C1 segment of cervical spinal cord (tissue), 14 donors: ENCODE measurements at regions not wholly inside any gene's neighbourhood (a gene's known extent, or its start where the extent isn't known, plus 50 kb on each side); places are given as distances from the start of the nearest gene placed in this dataset.
"Not testable (repeated sequence)": the region's sequence is repeated elsewhere in the genome, so short reads cannot be mapped to it uniquely, and the experiment has no call there.

ENCODE experiments used
- DNase-seq, 14 donors: peaks; one replicate each; lab custom pipeline; 2025; lab: John Stamatoyannopoulos, UW

DNA sequence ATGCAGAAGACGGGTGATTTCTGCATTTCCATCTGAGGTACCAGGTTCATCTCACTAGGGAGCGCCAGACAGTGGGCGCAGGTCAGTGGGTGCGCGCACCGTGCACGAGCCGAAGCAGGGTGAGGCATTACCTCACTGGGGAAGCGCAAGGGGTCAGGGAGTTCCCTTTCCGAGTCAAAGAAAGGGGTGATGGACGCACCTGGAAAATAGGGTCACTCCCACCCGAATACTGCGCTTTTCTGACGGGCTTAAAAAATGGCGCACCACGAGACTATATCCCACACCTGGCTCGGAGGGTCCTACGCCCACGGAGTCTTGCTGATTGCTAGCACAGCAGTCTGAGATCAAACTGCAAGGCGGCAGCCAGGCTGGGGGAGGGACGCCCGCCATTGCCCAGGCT lies 1246.0 kb upstream of the PABPC4L start:
- not testable (repeated sequence) for DNase-seq

DNA sequence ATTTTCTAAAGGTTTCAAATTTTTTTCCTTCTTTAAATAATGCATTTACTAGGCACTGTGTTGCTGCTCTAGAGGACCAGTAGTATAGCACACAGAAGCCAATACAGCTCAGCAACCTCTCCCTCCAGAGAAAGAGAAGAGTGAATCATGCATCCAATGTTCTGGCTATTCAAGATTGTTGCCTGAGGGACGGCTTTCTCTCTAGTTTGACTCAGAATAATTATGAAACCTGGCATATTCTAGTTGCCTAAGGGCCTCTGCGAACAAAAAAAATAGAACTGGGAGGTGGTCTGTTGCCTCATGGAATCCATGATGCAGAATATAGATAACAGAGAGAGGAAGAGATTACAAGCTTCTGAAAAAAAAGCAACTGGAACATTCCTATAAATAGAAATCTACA lies 1233.3 kb upstream of the PABPC4L start:
- DNase-seq: no peak

DNA sequence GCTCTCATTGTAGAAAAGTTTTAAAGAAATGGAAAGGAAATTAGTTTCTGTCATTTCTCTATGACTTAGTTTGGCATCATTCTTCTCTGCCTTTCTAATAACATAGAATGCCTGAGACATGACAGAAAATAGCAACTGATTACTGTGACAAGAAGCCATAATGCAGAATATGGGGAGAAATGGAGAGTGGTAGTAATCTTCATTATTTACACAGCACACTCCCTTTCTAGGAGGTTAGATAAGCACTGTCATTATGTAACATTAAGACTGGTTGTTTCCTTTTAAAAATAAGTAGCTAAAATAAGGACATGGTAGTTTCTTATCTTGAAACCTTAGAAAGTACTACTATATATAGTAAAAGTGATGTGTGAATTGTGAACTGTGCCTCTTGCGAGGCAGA lies 1227.9 kb upstream of the PABPC4L start:
- DNase-seq: no peak

DNA sequence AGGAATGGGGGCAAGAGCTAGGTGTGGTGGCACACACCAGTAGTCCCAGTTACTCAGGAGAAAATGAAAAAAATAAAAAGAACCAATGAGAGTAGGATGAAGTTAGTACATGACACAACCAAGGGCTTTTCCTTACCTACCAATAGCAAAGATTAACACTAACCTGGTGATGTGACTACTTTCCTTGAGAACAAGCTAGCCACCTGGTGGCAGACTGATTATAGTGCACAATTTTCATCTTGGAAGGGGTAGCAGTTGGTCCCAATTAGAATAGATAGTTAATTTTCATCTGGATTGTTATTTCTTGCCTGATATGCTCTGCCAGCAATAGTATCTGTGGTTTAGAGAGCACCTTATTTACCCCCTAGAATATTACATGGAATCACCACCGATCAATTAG lies 1216.8 kb upstream of the PABPC4L start:
- DNase-seq: no peak

DNA sequence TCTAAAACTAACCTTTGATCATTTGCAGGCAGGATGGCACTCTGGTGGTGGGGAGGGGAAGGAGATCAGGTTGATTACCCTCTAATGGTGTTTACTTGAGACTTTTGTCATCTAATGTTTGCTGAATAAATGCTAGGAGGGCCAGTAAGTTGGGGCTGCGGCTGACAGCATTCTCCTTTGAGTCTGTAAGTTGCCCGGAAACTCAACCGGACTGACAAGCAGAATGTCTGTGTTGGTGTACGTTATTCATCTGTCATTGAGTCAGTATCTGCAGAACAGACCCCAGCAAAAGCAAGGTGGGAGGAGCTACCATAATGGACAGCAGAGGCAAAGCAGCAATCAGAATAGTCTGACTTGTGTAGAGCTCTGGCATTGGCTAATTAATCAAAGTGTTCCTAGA lies 1210.6 kb upstream of the PABPC4L start:
- no peak for DNase-seq

DNA sequence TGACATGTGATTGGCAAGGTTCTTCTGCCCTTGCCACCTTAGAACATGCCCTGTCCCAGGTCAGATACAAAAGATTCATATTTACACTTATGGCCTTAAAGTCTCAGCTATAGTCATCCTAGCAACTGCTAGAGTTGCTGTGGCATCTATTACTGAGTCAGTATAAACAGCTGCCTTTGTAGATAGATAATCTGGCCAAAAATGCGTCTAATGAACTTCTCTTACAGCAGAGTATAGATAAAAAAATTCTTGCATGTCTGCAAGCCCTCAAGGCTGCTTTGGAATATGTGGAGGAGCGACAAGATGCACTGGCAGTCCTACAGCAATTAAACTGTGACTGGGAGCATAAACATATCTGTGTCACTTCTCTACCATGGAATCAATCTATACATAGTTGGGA lies 1209.7 kb upstream of the PABPC4L start:
- no peak for DNase-seq

DNA sequence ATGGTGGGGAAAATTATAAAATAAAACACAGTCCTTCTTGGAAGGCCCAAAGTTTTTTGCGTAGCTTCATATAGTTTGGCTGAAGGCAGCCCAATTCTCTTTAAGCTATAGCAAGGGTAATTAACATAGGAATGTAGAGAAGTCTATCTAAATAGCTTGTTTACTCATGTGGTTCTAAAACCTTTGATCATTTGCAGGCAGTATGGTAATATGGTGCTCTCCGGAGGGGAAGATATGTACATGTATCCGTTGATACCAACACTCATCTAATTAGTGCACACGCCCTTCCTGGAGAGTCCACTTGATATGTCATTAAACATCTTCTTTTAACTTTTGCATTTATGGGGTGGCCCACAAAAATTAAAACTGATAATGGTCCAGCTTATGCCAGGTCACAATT lies 1207.7 kb upstream of the PABPC4L start:
- not testable (repeated sequence) for DNase-seq

DNA sequence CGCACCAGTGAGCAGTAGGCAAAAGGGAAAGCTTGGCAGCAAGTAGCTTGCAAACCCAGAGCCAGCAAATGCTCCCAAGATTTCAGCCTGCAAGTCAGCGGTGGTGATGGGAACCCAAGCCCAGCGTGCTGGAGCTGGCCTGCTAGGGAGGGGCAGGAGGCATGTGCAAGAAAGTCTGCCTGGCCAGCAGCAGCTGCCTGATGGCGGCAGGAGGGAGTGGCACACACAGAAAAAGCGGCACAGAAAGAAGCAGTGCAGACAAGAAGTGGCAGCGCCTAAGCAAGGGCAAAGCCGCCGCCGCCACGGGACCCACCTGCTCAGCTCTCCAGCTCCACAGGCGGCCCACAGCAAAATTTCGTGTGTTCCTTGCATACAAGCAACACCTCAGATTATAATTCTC lies 1206.5 kb upstream of the PABPC4L start:
- DNase-seq: no peak

DNA sequence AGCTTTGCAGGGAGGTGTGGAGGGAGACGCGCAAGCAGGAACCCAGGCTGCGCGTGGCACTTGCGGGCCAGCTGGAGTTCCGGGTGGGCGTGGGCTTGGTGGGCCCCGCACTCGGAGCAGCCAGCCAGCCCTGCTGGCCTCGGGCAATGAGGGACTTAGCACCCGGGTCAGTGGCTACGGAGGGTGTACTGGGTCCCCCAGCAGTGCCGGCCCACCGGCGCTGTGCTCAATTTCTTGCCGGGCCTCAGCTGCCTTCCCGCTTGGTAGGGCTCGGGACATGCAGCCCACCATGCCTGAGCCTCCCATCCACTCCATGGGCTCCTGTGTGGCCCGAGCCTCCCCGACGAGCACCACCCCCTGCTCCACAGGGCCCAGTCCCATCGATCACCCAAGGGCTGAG lies 1205.0 kb upstream of the PABPC4L start:
- not testable (repeated sequence) for DNase-seq

DNA sequence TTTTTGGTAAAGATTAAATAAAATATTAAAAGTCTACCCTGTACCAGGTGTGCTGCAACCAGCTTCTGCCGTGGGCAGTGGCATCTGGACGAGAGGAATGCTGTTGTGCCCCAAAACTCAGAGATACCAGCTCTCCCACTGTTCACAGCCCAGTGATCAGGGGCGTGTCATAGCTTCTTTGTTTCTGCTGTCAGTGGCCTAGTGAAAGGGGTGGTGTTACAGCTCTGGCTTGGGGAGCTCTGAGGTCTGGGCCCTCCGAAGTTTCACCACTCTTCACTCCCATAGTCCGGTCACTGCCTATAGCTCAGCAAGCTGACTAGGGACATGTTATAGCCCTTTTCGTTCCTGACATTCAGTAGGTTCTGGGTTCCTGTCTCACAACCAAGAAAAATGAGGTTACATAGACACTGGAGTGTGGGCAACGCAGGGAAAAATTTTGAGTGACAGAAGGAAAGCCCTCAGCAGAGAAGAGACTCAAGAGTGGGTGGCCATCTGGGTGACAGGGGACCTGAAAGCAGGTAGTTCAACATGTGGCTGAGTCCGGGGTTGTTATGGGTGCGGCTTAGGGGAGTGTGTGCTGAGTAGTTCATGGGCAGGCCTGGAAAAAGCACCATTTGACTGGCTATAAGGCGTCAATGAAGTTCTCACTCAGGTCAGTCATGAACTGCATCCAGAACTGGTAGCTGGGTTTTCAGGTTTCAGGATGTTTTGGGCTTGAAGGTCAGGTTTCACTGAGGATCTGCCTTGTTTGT lies 1184.4 kb upstream of the PABPC4L start:
- DNase-seq: no peak

DNA sequence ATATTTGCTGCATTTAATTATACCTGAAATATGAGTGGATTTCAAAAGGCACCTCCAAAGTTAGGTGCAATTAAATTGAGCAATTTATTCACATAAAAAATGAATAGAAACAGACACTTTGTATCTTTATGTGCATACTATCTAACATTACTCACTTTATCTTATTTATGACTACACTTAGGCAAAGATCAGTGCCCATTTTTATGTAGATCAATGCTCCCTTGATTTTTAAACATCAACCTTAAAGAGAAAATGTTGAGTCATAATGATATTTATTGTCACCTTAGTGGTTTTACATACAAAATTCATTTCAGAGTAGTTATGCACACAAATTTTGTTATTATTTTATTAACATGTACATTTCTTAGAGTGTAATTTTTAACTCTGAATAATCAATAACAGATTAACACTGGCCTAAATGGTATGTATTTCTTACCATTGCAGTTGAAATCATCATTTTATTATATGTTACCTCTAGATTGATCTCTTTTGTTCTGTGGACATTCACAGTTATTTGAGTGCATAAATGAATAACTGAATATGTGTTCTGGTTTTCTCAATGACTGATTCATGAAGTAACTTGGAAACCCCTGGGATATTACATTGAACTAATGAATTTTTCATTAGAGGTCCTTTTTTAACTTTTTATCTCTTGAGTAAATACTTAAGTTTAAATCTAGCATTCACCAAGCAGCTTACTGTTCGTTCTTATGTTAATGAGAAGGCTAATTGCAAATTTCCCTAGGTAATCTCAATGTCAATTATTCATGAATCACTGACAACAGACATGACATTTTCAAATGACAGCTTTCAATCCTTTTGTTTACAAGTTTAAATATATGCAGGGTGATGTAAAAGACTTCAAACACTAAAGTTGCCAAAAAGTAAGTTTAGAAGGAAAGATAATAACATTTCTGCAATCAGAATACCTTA lies 1182.0 kb upstream of the PABPC4L start:
- DNase-seq: no peak

DNA sequence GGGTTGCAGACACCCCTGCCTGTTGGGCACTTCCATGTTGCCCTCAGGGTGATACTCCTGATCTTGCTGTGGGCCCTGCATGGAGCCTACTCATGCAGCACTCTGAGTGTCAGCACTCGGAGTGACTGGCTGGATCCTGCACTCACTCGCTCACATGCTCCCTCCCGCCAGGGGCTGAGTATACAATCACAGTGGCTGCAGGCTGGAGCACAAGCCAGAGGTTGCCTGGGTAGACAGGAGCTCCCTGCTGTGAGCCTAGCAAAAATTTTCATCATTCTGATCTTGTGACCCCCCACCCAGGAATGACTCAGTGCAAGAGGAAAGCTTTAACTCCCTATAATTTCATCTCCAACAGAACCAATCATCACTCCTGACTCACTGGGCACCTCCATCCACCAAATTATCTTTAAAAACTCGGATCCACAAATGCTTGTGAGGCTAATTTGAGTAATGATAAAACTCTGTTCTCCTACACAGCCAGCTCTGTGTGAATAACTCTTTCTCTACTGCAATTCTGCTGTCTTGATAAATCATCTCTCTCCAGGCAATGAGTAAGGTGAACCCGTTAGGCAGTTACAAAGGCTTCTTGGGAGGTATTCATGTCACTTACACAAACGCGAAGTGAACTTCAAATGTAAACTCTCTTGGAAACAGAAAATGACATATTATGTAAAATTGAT lies 1180.8 kb upstream of the PABPC4L start:
- no peak for DNase-seq

DNA sequence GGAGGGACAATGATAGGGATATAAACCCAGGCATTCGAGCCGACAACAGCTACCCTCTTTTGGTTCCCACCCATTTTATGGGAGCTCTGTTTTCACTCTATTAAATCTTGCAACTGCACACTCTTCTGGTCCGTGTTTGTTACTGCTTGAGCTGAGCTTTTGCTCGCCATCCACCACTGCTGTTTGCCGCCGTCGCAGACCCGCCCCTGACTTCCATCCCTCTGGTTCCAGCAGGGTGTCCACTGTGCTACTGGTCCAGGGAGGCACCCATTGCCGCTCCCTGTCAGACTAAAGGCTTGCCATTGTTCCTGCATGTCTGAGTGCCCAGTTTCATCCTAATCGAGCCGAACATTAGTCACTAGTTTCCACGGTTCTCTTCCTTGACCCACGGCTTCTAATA lies 1170.5 kb upstream of the PABPC4L start:
- no peak for DNase-seq

DNA sequence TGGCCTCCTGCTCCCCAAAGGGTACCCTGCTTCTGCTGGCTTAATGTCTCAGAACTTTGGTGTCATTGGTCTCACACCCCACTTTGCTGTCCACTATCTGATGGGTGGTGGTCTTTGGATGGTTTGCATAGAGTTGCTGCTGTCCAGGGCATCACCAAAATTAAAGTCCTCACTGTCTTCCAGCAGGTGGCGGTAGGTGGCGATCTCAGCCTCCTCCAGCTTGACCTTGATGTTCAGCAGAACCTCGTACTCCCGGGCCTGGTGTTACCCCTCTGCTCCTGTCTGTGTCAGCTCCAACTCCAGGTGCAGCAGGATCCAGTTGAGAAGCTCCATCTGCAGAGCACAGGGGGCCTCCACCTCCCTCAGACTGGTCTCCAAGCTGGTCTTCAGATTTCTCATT lies 1169.5 kb upstream of the PABPC4L start:
- DNase-seq: no peak

DNA sequence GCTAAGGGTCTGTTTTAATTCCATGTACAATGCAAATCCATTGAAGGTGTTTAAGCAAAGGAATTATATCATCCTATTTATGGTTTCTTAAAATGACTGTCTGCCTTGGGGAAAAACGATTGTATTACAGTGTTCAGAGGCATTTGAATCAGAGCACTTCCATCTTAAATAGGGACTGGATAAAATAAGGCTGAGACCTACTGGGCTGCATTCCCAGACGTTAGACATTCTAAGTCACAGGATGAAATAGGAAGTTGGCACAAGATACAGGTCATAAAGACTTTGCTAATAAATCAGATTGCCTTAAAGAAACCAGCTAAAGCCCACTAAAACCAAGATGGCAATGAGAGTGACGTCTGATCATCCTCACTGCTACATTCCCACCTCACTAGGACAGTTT lies 1167.2 kb upstream of the PABPC4L start:
- no peak for DNase-seq

DNA sequence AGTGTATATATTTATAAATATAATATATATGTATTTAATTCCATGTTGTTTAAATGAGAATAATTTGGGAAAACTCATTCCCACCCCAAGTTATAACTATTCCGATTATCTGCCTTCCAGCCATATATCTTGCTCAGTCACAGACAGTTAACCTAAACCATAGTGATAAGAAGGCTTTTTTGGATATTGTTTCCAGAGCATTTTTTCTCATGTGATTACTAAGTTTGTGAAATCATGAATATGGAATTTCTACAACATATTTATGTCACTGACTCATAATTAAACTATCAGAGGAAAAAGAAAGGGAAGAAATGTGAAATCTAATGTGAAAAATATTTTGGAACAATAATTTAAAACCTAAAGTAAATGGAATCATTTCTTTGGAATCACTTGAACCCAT lies 1163.5 kb upstream of the PABPC4L start:
- DNase-seq: no peak

DNA sequence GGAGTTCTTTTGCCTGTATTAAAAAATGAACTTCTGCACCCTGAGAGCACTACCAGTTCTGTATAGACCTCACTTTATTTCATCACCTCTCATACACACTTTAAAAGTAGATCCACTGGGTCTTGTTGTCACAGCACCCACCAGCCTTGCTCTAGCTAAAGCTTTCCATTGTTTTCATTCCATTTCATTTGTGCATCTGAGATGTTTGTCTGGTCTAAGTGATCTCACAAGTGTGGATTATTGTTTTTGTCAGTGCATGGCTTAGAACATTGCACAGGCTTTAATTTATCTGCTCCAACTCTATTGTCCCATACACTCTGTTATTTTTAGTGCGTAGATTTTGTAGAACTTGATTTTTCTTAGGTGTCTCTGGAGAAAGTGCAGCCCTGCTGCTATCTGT lies 1157.5 kb upstream of the PABPC4L start:
- no peak for DNase-seq

DNA sequence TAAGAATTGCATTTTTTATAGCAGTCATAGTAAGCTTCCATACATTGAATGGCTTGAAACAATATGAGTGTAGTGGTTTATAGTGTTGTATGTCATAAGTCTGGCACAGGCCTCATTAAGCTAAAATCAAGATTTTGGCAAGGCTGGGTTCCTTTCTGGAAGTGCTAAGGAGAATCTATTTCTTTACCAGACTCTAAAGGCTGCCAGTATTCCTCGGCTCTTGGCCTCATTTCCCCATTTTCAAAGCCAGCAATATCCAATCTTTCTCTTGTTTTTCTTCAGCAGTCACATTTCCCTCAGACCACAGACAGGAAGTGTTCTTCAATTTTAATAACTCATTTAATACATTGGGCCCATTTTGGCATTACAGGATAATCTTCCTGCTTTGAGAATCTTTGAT lies 1155.5 kb upstream of the PABPC4L start:
- DNase-seq: no peak

DNA sequence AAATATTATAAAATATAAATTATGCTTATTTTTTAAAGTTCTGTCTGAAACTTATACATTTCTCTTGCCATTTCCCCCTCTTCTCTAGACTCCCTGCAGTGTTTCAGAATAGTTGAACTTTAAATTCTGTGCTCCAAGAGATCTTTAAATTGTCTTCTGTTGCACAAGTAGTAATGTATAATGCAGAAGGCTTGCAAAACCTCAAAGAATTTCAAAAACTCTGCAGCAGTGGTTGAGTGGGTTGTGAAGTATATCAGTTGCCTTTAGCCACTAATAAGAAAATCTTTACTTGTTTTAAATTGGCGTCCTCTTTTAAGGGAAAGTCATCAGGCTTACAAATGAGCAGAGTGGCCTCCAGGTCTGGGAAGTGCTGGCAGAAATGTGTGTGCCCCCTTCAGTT lies 1153.3 kb upstream of the PABPC4L start:
- DNase-seq: no peak

DNA sequence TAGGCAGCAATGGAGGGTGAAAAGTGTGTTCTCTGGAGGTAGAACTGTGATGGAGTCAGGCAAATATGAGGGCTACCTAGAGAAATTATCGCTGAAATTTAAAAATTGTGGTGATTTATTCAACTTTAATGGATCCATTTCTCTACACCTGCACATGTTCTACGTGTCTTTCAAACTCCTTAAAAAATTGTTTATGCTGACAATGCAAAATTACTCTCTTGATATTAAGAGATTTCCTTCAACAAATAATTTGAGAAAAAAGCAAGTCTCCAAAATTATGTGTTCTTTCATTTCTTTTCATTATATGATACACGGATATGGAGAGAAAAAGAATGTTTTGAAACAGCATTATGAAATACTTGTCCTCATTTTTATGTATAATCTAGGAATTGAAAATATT lies 1151.4 kb upstream of the PABPC4L start:
- no peak for DNase-seq

DNA sequence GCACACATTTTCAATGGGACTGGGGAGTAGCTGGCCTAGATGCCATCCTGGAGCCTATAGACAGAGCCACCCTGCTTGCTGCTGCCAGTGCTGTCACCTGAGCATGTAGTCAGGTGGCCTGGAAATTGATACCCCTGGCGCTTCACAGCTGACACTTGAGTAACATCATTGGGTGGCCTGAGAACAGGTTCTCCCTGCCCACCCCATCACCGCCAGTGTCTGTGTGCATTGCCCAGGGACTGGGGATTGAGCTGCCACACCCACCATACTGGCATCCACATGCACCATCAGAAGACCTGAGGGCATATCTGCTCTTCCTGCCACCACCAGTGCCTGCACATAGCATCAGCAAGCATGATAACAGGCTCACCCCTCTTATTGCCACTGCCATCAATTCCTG lies 1142.9 kb upstream of the PABPC4L start:
- no peak for DNase-seq

DNA sequence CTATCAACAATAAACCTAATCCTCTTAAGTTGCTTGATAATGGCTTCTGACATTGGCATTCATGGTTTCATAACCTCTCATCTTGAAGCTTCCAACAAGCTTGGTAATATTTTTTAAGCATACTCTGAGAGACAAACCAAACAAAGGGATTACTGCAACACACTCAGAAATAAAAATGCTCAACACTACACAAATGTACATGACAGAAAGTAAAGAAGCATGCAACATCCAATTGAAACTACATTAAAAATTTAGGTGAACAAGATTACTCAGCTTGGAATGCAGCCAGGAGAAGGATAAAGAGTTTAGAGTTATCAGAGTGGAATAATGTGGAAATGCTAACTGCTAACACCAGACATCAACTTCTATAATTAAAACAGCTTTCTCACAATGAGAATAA lies 1136.6 kb upstream of the PABPC4L start:
- no peak for DNase-seq
